KMS-11 (cell line): ENCODE measurements at regions not wholly inside any gene's neighbourhood (a gene's known extent, or its start where the extent isn't known, plus 50 kb on each side); places are given as distances from the start of the nearest gene placed in this dataset.
"Not testable (repeated sequence)": the region's sequence is repeated elsewhere in the genome, so short reads cannot be mapped to it uniquely, and the experiment has no call there.

Source experiments
- H2AFZ ChIP-seq: fragments of 200-600 bp; sonication (generic); 2 replicates; pipeline ENCODE4 v1.6.1; 2016; ENCODE audit warnings: antibody characterized with exemption, mixed run types, low read depth
- H3K27ac ChIP-seq: fragments of 200-600 bp; sonication (generic); 2 replicates; pipeline ENCODE4 v1.6.1; 2016; ENCODE audit warnings: mild to moderate bottlenecking, mixed run types
- H3K27me3 ChIP-seq: fragments of 200-600 bp; sonication (generic); 2 replicates; pipeline ENCODE4 v1.6.1; 2017; ENCODE audit warnings: mild to moderate bottlenecking, low read depth, mixed run types, moderate library complexity; ENCODE audit not compliant: insufficient read depth
- H3K36me3 ChIP-seq: fragments of 200-600 bp; sonication (generic); 2 replicates; pipeline ENCODE4 v1.6.1; 2017; ENCODE audit warnings: mild to moderate bottlenecking, mixed run types; ENCODE audit not compliant: insufficient read depth
- H3K4me1 ChIP-seq: fragments of 200-600 bp; sonication (generic); 2 replicates; pipeline ENCODE4 v1.6.1; 2016; ENCODE audit warnings: mild to moderate bottlenecking, low read depth, mixed run types; ENCODE audit not compliant: poor library complexity, severe bottlenecking
- H3K4me2 ChIP-seq: fragments of 200-600 bp; sonication (generic); 2 replicates; pipeline ENCODE4 v1.7.0; 2016; ENCODE audit warnings: mild to moderate bottlenecking, mixed run types
- H3K4me3 ChIP-seq: fragments of 200-600 bp; sonication (generic); IDR thresholded peaks from 2 replicates; pipeline ENCODE4 v1.6.1; 2017; ENCODE audit warnings: low read depth, low read length, mixed read lengths; ENCODE audit not compliant: insufficient read depth
- H3K79me2 ChIP-seq: fragments of 200-600 bp; sonication (generic); 2 replicates; pipeline ENCODE4 v1.6.1; 2016; ENCODE audit warnings: low read depth, mixed run types; ENCODE audit not compliant: insufficient read depth
- H3K9ac ChIP-seq: fragments of 200-600 bp; sonication (generic); 2 replicates; pipeline ENCODE4 v1.6.1; 2016; ENCODE audit warnings: mild to moderate bottlenecking, mixed run types
- H4K20me1 ChIP-seq: fragments of 200-600 bp; sonication (generic); 2 replicates; pipeline ENCODE4 v1.6.1; 2016; ENCODE audit warnings: mild to moderate bottlenecking, mixed run types; ENCODE audit not compliant: insufficient read depth
- TF ChIP-seq, protein P1 (sequence below): fragments of 200-600 bp; sonication (generic); conservative IDR thresholded peaks from 2 replicates; pipeline ENCODE4 v1.6.1; 2017; ENCODE audit warnings: low read depth, mild to moderate bottlenecking, antibody characterized with exemption, low read length, moderate library complexity, mixed read lengths

DNA sequence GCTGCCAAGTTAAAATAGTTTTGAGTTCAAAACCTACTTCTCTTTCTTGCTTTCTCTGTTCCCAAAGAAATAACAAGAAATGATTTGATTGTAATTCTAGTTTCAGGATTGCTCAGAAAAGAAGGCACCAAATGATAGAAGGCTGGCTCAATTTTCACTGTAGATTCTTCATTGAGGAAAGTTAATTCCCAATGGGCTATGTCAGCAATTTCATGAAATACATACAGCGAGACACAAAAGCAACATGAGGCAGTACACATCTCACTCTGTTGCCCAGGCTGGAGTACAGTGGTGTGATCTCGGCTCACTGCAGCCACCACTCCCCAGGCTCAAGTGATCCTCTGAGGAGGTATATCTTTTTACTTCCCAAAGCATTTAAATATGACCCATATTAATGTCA is 1659.9 kb upstream of the C9orf72 start:
- H4K20me1 ChIP-seq = no peaks in the 10 kb centered on the region
- H3K4me3 ChIP-seq = no peak overlapping the region
- no peak overlapping the region for H3K9ac ChIP-seq
- H3K4me1 ChIP-seq = no peaks in the 10 kb centered on the region
- no peak overlapping the region for H3K27ac ChIP-seq
- TF ChIP-seq, protein P1, sequence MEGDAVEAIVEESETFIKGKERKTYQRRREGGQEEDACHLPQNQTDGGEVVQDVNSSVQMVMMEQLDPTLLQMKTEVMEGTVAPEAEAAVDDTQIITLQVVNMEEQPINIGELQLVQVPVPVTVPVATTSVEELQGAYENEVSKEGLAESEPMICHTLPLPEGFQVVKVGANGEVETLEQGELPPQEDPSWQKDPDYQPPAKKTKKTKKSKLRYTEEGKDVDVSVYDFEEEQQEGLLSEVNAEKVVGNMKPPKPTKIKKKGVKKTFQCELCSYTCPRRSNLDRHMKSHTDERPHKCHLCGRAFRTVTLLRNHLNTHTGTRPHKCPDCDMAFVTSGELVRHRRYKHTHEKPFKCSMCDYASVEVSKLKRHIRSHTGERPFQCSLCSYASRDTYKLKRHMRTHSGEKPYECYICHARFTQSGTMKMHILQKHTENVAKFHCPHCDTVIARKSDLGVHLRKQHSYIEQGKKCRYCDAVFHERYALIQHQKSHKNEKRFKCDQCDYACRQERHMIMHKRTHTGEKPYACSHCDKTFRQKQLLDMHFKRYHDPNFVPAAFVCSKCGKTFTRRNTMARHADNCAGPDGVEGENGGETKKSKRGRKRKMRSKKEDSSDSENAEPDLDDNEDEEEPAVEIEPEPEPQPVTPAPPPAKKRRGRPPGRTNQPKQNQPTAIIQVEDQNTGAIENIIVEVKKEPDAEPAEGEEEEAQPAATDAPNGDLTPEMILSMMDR = no peak
- no peaks in the 10 kb centered on the region for H3K27me3 ChIP-seq
- H3K4me2 ChIP-seq = no peak overlapping the region
- H3K79me2 ChIP-seq = no peaks in the 10 kb centered on the region
- H3K36me3 ChIP-seq = no peaks in the 10 kb centered on the region
- no peak overlapping the region for H2AFZ ChIP-seq

DNA sequence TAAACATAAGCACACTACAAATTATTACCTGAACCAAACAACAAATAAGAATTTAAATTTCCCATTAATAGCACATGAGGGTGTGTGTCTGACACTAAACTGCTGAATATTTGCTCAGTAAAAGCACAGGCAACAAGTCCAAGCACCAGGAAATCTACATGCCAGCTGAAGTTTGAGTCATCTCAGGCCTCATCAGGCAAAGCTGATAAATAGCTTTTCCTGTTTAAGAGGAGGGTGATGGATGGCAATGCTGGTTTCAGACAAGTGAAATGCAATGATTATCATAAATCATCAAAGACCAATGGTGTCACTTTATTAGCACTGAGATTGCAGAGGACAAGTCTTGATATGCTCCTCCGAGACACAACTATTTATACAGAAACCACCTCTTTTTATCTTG is 1668.0 kb upstream of the C9orf72 start:
- TF ChIP-seq, protein P1 = no peak
- Histone ChIP-seq H3K4me2 (no peak overlapping the region), H3K9ac (no peak overlapping the region), H3K79me2 (no peaks in the 10 kb centered on the region), H2AFZ (no peak overlapping the region), H4K20me1 (no peaks in the 10 kb centered on the region), H3K27me3 (no peaks in the 10 kb centered on the region), H3K4me3 (no peak overlapping the region), H3K36me3 (no peaks in the 10 kb centered on the region), H3K27ac (no peak overlapping the region), H3K4me1 (no peaks in the 10 kb centered on the region)

DNA sequence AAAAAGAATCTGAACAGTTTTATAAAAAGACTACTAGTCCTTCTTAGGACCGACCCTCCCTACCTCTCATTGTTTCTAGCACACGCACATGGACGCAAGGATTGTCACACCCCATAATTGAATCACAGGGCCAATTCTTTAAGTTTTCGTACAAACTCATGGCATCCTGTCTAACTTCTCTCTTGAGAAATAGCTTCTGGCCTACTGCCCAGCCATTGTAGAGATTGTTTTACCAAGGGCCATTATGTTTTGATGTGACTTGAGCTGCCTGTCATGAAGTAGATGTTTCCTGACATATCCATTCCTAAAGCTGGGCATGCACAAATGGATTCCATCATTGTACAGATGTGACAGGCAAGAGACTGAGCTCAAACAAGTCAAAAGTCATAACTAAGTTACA is 1672.1 kb upstream of the C9orf72 start:
- Histone ChIP-seq H3K4me1 (no peaks in the 10 kb centered on the region), H3K27me3 (no peaks in the 10 kb centered on the region), H4K20me1 (no peaks in the 10 kb centered on the region), H3K36me3 (no peaks in the 10 kb centered on the region), H3K4me3 (no peak overlapping the region), H3K27ac (no peak overlapping the region), H3K79me2 (no peaks in the 10 kb centered on the region), H3K4me2 (no peak overlapping the region), H3K9ac (no peak overlapping the region), H2AFZ (no peak overlapping the region)
- TF ChIP-seq, protein P1 = no peak

DNA sequence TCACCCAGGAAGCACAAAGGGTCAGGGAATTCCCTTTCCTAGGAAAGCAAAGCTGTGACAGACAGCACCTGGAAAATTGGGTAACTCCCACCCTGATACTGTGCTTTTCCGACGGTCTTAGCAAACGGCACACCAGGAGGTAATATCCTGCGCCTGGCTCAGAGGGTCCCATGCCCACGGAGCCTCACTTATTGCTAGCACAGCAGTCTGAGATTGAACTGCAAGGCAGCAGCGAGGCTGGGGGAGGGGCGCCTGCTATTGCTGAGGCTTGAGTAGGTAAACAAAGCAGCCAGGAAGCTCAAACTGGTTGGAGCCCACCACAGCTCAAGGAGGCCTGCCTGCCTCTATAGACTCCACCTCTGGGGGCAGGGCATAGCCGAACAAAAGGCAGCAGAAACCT is 1697.1 kb upstream of the C9orf72 start:
- not testable (repeated sequence) for H3K79me2 ChIP-seq, H3K9ac ChIP-seq, H3K4me3 ChIP-seq, H3K36me3 ChIP-seq, H3K27me3 ChIP-seq, H3K4me1 ChIP-seq, H3K27ac ChIP-seq, H4K20me1 ChIP-seq, H2AFZ ChIP-seq, H3K4me2 ChIP-seq

DNA sequence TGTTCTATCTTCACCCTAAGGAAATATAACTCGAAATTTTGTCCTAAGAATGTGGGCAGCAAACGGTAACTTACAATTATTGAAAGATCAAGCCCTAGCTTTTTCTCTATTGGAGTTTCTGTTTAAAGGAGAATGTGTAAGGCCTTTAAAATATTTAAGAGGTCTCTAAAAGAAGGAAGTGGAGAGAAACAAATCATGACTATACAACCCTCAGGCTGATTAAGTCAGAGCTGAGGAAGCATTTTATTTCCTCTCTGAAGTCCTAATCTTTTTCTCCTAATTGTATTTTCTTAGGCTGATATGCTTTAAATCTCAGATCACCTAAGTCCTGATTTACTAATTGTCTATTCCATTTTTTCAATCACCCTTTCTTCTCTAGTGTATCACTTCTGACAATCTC is 1708.8 kb upstream of the C9orf72 start:
- Histone ChIP-seq H3K4me3 (no peak overlapping the region), H3K36me3 (no peaks in the 10 kb centered on the region), H4K20me1 (no peaks in the 10 kb centered on the region), H3K27me3 (no peaks in the 10 kb centered on the region), H2AFZ (no peak overlapping the region), H3K4me1 (no peaks in the 10 kb centered on the region), H3K79me2 (no peaks in the 10 kb centered on the region), H3K9ac (no peak overlapping the region), H3K4me2 (no peak overlapping the region), H3K27ac (no peak overlapping the region)
- TF ChIP-seq, protein P1 = no peak
